ENCODE measurements at regions not wholly inside any gene's neighbourhood (a gene's known extent, or its start where the extent isn't known, plus 50 kb on each side); places are given as distances from the start of the nearest gene placed in this dataset.

DNA sequence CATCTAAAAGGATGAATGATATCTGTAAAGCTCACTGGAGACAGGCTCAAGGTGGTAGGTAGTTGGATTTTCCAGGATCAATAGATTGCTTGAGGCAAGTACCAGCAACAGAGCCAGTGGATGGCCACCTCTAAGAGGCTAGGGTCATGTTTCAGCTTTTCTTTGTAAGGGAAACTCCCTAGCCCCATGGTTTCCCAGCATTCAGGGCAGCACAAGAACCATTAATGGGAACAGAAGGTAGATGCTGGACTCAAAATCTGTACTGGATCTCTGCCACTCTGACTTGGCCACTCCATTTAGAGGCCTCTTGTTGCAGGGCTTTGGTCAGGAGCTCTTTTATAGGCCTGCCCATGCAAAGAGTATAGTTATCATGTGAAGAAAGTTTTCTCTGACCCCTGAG lies 76.1 kb upstream of the DYRK2 start:
- TF ChIP-seq POLR2A (IDR thresholded peaks at IDR 0.05) (no peak), CTCF (IDR thresholded peaks at IDR 0.05) (no peak)
